ENCODE measurements at regions not wholly inside any gene's neighbourhood (a gene's known extent, or its start where the extent isn't known, plus 50 kb on each side); places are given as distances from the start of the nearest gene placed in this dataset.

DNA sequence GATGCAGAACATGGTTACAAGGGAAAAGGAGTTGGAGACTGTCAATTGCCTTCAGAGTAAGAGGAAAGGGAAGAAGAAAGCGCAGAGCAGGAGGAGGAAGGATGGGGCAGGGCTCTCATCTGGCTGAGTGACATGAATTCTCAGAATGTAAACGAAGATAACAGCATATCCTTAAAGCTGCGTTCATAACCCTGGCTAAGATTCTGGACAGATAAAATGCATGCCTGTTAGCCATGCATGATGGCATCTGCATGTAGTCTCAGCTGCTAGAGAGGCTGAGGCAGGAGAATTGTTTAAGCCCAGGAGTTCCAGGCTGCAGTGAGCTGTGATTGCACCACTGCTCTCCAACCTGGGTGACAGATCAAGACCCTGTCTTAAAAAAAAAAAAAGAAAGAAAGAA is 493.5 kb upstream of the PRKX start:
- DNase-seq = no peak

DNA sequence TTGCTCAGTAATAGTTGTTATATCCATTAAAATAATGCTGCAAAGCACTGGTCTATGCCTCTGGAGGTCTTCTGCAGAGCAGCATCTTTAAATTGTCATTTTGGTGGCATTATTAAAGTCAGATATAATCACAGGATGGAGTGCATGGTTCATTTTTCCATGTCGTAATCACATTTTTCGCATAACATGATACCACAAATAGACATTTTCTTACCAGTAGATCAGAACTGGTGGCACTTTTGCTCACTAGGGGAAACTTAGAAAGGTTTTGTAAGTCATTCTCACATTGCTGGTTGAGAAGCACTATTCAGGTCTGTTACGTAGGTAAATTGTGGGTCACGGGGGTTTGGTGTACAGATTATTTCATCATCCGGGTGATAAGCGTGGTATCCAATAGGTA is 484.5 kb upstream of the PRKX start:
- no peak for DNase-seq

DNA sequence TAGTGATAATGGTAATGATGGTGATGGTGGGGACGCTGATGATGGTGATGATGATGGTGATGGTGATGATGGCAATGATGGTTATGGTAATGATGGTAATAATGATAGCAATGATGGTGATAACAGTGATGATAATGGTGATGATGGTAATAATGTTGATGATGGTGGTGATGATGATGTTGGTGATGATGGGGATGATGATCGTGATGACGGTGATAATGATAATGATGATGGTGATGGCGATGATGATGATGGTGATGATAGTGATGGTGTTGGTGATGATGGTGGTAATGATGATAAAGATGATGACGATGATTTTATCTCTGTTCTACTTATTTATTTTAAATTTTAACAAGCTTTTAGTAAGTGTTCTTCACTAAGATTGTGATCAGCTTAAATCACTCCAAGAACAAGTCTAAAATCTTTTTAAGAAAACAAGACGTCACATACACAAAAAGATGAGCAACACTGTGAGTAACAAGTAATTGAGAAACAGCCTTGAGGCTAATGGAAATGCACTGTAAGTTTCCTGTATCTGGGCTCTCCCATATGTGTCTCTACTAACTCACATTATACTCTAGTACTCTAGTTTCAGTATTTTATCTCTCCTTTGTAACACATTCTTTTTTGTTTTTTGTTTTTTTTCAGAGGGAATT is 480.2 kb upstream of the PRKX start:
- no peak for DNase-seq

DNA sequence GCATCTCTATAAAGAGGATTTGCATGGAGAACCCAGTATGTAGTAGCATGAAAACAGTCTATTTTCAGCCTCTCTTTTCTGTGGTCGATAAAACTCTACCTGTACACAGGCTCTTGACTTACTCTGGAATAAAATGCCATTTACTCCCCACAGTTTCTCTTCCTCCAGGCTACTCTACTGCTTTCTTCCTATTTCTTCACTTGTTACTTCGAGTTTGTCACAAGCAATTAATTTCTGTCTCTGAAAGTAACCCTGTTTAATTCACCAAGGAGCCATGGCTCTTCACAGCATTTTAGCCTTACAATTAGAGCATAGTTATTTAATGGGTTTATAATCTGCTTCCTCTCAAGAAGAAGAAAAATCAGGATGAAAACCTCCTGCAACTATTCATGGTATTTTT is 472.9 kb upstream of the PRKX start:
- no peak for DNase-seq

DNA sequence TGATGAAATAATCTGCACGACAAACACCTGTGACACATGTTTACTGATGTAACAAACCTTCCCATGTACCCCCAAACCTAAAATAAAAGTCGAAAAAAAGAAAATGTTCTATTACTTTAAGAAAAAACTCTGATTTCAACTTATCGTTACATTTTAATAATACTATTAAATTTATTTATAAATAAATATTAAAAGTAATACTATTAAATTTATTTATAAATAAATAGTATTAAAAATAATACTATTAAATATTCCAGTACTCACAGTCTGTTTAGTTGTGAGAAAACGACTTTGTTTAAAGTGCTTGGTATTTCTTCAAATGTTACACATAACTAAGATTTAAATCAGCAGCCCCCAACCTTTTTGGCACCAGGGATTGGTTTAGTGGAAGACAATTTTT is 471.6 kb upstream of the PRKX start:
- DNase-seq = no peak

DNA sequence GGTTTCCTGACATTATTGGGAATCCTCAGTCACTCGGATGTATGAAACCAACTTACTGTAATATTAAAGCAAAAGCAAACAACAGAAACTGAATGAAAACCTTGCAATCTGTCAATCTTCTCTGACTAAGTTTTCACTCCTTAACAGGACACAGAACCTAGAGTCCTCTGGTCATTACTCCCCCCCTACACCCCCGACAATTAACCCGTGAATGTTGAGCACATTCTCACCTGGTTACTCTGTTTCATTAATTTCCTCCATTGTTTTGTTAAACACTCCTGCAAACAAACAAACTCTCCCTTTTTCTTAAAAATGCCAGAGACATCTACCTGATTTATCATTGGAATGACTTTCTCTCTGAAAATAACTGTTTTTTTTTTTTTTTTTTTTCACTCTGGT is 469.0 kb upstream of the PRKX start:
- DNase-seq = no peak

DNA sequence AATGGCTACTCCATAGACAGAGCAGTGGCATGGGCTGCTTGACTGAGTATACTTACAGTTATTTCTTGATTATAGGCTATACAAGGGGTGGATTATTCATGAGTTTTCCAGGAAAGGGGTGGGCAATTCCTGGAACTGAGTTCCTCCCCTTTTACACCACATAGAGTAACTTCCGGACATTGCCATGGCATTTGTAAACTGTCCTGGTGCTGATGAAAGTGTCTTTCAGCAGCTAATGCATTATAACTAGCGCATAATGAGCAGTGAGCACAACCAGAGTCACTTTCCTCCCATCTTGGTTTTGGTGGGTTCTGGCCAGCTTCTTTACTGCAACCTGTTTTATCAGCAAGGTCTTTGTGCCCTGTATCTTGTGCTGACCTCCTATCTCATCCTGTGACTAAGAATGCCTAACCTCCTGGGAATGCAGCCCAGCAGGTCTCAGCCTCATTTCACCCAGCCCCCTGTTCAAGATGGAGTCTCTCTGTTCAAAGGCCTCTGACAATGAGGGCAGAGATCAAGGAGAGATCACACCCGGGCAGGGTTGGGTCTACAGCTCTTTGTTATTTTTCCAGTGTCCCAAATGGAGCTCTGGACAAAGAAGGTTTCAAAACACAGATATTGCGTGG is 468.4 kb upstream of the PRKX start:
- no peak for DNase-seq

DNA sequence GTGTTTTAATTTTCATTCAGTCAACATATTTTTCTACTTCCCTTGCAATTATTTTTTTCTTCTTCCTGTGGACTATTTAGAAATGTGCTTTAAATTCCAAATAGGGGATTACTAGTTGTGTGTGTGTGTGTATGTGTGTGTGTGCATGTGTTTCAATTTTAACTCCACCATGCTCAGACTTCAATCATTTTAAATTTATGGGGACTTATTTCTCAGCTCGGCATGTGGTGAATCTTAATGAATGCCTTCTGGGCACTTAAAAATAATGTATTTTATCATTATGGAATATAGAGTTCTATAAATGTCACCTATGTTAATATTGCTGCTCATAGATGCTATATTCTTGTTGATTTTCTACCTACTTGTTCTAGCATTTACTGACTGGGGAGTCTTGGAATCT is 465.6 kb upstream of the PRKX start:
- no peak for DNase-seq

DNA sequence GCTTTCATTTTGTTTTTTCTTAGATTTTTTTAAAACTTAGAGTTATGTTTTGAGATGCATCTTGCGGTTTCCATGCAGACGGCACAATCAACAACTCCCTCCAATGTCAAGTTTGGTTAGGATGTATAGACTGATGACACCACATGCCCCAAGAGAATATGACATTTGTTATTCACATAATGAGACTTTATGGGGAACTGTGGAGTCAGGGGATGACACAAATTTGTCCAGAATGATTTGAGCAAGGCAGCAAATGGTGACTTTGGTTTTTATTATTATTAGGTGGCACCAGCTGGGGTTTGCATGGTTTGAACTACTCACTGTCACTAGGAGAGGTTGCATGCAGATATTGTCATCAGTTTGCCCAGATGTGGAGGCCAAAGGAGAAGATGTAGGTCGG is 461.8 kb upstream of the PRKX start:
- no peak for DNase-seq

DNA sequence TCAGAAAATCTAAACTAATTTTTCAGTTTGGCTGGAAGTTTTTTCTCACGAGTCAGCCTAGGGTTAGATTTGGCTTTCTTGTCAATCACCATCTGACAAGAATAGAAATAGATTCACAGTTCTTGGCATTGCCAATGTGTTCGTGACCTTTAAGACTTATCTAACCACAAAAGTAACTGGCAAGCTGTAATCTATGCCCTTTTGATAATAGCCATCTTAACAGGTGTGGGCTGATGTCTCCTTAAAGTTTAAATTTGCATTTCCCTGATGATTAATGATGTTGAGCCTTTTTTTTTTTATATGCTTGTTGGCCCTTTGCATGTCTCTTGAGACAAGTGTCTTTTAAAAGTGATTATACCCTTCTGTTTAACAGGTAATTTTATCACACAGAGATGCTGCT is 460.3 kb upstream of the PRKX start:
- no peak for DNase-seq

DNA sequence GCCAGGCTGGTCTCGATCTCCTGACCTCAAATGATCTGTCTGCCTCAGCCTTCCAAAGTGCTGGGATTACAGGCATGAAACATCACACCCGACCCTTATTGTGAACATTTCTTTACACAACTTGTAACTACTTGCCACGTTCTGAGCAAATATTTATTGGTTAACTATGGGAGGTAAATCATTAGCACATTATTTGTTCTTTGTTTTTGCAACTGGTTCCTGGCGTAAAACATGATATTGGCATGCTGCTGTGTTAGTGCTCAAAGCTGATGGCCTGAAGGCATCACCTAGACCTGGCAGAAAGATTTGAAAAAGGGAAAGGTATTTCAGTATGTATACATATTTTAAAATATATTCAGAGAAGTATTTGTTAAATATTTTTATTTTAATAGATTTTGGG is 438.3 kb upstream of the PRKX start:
- DNase-seq = no peak

DNA sequence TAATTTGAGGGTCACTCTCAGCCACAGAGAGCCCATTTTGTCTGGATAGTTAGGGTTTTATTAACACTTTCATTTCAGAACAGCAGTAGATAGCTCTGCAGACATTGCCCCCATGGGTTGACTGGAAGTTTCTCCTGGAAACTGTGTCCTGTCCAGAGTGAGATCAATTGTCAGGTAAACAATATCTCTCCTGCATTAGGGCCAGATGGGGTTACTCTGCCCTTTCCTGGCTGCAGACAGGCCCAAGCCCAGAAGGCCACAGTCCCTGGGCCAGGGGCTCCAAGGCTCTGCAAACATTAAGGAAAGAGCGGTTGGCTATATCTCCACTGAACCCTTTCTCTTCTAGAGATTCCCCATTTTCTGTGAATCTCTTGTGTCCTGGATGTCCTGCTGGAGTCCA is 436.8 kb upstream of the PRKX start:
- DNase-seq = no peak

DNA sequence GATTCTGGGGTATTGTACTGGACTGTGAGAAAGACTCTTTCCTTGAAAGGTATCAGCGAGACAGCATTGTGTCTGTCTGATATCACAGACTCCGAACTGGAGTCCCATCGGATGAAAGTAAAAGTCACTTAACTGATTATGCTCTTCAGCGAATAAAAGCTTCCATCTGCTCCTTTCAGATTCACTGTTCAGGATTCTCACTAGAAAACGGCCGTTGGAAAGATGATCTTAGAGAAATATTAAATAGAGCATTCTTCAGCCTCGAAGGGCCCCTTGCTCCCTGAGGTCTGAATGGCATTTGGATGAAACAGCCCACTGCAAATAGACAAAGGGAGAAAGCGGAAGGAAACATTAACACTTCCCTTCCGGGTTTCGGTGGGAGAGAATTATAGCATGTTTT is 416.2 kb upstream of the PRKX start:
- DNase-seq = no peak

DNA sequence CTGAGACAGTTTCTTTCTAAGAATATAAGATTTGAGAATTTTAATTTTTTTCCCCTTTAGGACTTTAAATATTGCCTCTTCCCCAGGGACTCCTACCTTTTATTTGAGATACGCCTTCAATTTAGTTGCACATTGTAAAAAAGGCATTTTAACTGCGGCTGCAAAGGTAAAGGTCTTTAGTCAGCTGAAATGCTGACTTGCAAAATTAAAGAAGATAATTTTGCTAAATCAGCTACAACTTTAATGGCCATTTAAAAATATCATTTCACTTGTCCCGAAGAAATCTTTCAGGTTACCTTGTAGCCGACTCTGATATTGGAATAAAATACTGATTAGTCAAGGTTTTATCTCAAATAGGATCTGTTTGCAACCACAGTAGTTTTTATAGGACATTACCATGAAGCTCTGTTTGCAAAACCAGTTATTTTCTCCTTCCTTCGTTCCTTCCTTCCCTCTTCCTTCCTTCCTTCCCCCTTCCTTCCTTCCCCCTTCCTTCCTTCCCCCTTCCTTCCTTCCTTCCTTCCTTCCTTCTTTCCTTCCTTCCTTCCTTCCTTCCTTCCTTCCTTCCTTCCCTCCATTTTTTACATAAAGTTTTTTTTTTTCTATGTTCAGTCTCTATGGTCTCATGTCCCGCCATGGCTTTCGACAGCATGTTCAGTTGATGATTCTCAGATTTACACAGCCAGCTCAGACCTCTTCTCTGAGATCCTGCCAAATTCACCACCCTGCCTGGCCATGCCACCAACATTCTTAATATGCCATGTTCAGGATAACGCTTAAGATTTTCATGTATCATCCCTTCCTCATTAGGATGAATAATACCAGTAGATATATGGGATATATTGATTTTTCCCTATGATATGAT is 405.4 kb upstream of the PRKX start:
- DNase-seq = no peak

DNA sequence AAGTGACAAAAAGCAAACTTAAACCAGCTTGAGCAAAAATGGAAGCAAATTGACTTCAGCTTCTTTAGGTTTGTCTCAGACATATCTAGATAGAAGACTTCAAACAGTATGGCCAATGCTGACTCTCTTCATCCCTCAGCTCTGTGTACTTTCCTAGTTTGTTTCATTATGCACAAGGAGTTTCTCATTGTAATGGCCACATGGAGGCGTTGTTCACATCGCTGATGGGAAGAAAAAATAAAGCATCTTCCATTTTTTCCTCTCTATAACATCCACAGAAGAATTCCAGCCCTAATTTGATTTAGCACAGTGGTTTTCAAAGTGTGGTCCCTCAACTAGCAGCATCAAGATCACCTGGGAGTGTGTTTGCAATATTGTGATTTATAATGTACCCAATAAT is 397.5 kb upstream of the PRKX start:
- DNase-seq = no peak

DNA sequence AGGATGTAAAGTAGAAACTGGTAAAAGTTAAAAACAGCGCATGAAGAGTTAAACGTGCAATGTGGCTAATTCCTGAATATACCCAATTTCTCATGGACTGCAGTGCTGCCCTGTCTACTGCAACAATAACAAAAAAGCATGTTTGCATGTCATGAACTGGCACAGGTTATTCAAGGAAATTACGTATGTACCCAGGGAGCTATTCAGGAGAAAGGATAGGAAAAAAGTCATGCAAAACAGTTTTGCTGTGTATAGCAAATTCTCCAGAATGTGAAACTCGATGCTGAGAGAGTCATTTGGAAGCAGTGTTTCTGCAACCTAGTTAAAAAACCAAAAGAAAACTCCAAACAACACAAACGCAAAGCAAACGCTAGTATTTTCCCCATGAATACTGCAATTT is 381.5 kb upstream of the PRKX start:
- DNase-seq = no peak

DNA sequence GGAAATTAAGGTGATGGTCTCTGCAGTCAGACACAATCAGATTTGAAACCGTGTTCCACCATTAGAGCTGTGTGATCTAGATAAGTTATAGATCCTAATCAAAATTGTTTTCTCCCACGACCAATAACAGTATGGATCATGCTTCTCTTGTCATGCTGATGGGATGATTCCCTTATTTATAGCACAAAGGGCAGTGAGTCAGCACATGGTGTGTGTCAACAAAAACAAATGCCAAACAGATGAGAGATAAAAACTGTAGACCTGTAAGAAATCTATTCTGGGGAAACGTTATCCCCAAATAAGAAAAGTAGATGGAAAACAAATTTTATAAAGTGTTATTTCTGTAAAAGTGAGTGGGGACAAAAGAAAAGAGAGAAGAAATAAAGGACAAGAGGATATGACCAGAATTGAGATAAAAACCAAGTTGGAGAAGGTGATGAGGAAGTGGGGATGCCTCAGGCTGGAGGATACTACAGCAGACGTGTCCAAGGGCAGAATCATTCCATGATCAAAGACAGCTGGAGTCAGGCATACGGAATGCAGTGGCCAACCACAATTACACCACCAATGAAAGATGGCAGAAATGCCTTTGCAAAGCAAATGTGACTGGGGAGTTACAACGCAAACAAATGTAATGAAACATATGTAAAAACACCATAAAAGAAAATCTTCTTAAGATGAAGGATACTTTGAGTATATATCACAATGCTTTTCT is 377.8 kb upstream of the PRKX start:
- DNase-seq = no peak

DNA sequence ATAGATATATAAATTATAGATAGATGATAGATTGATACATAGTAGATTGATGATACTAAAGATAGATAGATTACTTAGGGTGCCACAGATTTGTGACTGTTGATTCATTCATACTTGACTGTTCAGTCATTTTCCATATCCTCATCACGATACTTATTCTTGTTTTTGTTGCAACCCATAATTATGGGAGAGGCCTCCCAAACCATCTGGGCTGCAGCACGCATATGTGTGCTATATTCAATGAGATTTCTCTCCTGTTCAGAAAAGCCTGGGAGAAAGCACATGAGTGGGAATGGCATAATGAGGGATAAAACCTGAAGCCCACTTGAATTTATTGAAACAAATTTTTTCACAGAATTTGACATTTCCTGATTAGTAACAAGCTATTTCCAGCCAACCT is 346.4 kb upstream of the PRKX start:
- no peak for DNase-seq

DNA sequence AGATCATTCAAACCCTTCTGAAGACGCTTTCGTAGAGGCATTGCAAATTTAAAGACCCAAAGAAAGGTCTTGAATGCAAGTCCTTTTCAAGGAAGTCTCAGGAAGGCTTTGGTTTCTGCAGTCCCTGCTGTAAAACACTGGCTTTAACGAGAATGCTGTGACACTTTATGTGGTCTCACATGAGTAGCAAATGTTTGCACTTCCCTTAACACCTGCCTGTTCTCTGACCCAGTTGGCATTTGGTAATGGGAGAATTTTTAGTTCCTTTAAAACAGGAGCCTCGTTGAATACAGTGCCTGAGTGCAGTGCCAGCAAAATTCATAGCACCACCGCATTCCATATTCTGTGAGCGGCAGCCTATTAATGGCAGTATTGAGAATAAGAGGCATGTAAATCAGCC is 330.5 kb upstream of the PRKX start:
- DNase-seq = no peak

DNA sequence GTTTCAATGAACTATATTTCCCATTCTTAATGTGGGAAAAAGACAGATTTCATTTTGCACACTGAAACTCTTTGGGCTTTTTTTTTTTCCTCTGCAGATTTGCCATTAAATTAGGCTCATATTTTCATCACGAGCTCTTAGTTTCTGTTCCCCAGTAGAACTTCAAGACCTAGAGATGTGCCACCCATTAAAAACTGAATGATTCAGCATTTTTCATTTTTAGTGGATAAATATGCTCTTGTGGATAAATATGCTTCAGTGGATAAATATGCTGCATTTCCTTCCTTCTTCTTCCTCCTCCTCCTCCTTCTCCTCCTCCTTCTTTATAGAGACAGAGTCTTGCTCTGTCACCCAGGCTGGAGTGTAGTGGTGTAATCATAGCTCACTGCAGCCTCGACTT is 322.4 kb upstream of the PRKX start:
- DNase-seq = no peak

DNA sequence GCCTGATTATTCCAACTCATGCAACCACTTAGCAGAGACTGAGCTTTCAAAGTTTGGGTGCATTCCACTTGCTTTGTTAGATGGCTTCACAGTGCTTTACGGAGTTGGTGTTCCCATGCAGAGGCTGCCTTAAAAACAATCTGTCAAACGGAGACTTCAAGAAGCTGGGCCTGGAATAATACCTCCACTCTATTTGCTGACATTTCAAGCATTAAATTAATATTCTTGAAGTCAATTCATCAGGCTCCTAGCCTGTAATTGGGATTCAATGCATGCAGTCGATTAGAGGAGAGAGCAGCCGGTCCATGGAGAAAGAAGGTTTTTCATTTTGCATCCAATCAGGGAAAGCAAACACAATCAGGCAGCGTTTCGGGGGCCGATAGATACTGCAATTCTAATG is 314.7 kb upstream of the PRKX start:
- no peak for DNase-seq

DNA sequence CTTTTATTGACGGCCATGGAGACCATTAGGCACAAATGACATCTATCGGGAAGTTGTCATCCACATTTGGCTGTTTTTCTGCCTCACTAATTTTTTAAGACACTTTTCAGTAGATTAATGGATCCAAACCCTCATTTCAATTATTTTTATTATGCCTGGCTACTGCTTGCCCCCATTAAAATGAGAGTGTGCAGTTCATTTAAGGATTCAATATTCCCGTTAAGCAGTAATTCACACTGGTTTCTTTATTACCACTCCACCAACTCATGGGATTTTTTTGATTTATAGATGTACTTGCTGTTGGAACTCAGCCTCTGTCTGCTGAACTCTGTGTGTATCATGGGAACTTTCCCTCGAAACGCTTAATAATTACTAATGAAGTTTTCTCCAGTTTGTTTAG is 291.8 kb upstream of the PRKX start:
- DNase-seq = no peak

DNA sequence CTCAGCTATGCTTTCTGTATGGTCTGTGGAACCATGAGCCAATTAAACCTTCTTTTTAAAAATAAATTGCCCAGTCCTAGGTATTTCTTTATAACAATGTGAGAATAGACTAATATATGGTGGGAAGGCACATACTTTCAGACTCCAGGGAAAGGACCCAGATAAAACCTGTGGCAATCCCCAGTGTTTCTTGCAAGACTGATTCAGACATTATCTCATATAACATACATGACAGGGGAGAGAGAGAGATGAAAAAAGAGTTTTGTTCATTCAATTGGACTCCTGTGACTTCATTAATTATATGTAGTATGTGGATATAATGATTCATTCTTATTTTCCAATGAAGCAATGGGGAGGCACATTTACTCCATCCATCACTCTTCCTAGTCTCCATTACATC is 291.4 kb upstream of the PRKX start:
- no peak for DNase-seq

DNA sequence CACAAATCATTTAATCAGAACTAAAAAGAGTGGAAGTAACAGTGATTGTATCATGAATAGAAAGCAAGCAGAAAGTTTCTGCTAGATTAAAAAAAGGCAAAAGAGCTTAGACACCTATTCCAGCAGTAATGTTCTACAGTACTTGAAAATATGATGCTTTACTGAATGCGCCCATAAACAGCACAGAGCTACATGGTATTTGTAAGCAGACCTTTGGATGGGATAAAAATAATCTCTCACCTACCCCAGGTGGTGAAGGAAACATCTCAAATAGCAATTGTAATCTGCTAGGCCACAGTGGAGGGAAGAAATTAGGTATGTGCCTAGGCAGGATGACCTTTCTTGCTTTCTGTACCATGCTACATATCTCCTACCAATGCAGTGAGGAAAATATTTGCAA is 280.9 kb upstream of the PRKX start:
- DNase-seq = no peak
